SK-N-MC (cell line): ENCODE measurements at regions not wholly inside any gene's neighbourhood (a gene's known extent, or its start where the extent isn't known, plus 50 kb on each side); places are given as distances from the start of the nearest gene placed in this dataset.

Source experiments
- EZH2 ChIP-seq: fragments of 200-600 bp; sonication (generic); IDR thresholded peaks from one replicate; pipeline ENCODE4 v1.6.1; 2017; ENCODE audit warnings: antibody characterized with exemption
- POLR2AphosphoS5 ChIP-seq: IDR thresholded peaks from 2 replicates; pipeline ENCODE4 v1.6.1; 2012; ENCODE audit warnings: mild to moderate bottlenecking, low read depth, low read length, borderline replicate concordance

- no peak for TF ChIP-seq EZH2
- TF ChIP-seq POLR2AphosphoS5 = no peak
Observed at GRCh38 chr12:87336814-87337336, 692.3 kb downstream of the C12orf50 start.
